MM.1S (cell line): ENCODE measurements at regions not wholly inside any gene's neighbourhood (a gene's known extent, or its start where the extent isn't known, plus 50 kb on each side); places are given as distances from the start of the nearest gene placed in this dataset.

Source experiments
- DNase-seq: peaks from one replicate; pipeline ENCODE4 v3.0.0-alpha.2; 2015
- H2AFZ ChIP-seq: fragments of 300-600 bp; sonication (generic); 2 replicates; pipeline ENCODE4 v1.6.0; 2016; ENCODE audit warnings: antibody characterized with exemption, low read length
- H3F3A ChIP-seq: fragments of 300-600 bp; sonication (generic); 2 replicates; pipeline ENCODE4 v1.6.1; 2016; ENCODE audit warnings: mild to moderate bottlenecking, antibody characterized with exemption, low read length, moderate library complexity, mixed read lengths; ENCODE audit not compliant: insufficient read depth
- H3K27ac ChIP-seq: fragments of 300-600 bp; sonication (generic); 2 replicates; pipeline ENCODE4 v1.5.1; 2016; ENCODE audit warnings: mild to moderate bottlenecking, low read length
- H3K27me3 ChIP-seq: fragments of 300-600 bp; sonication (generic); replicated peaks from 2 replicates; pipeline ENCODE4 v1.6.0; 2016; ENCODE audit warnings: low read length; ENCODE audit not compliant: insufficient read depth
- H3K36me3 ChIP-seq: fragments of 300-600 bp; sonication (generic); replicated peaks from 2 replicates; pipeline ENCODE4 v1.6.1; 2016; ENCODE audit warnings: mild to moderate bottlenecking, low read length, mixed read lengths; ENCODE audit not compliant: insufficient read depth
- H3K4me1 ChIP-seq: fragments of 300-600 bp; sonication (generic); 2 replicates; pipeline ENCODE4 v1.6.1; 2016; ENCODE audit warnings: low read length, mixed read lengths
- H3K4me2 ChIP-seq: fragments of 300-600 bp; sonication (generic); 2 replicates; pipeline ENCODE4 v1.6.0; 2016; ENCODE audit warnings: low read depth, low read length
- H3K4me3 ChIP-seq: fragments of 300-600 bp; sonication (generic); 2 replicates; pipeline ENCODE4 v1.5.1; 2016; ENCODE audit warnings: low read length, mixed read lengths
- H3K79me2 ChIP-seq: fragments of 300-600 bp; sonication (generic); 2 replicates; pipeline ENCODE4 v1.6.1; 2016; ENCODE audit warnings: mixed run types, low read length, mixed read lengths
- H3K9ac ChIP-seq: fragments of 300-600 bp; sonication (generic); 2 replicates; pipeline ENCODE4 v1.6.1; 2016; ENCODE audit warnings: low read length, mixed read lengths
- H3K9me2 ChIP-seq: fragments of 300-600 bp; sonication (generic); replicated peaks from 2 replicates; pipeline ENCODE4 v1.6.1; 2016; ENCODE audit warnings: mild to moderate bottlenecking, low read length, mixed read lengths; ENCODE audit not compliant: insufficient read depth
- H3K9me3 ChIP-seq: fragments of 300-600 bp; sonication (generic); replicated peaks from 2 replicates; pipeline ENCODE4 v1.6.1; 2016; ENCODE audit warnings: mild to moderate bottlenecking, low read length, mixed read lengths; ENCODE audit not compliant: insufficient read depth
- H4K20me1 ChIP-seq: fragments of 300-600 bp; sonication (generic); 2 replicates; pipeline ENCODE4 v1.6.1; 2016; ENCODE audit warnings: mild to moderate bottlenecking, low read length, moderate library complexity, mixed read lengths; ENCODE audit not compliant: insufficient read depth
- EZH2 ChIP-seq: fragments of 300-600 bp; sonication (generic); optimal IDR thresholded peaks from 2 replicates; pipeline ENCODE3; 2017; ENCODE audit warnings: low read depth, mild to moderate bottlenecking, antibody characterized with exemption, low read length, mixed read lengths
- EZH2phosphoT487 ChIP-seq: fragments of 300-600 bp; sonication (generic); IDR thresholded peaks from 2 replicates; pipeline ENCODE4 v1.6.1; 2018; ENCODE audit warnings: antibody characterized with exemption, low read length
- TF ChIP-seq, protein P1 (sequence below): fragments of 300-600 bp; sonication (generic); IDR thresholded peaks from 2 replicates; pipeline ENCODE4 v1.5.1; 2016; ENCODE audit warnings: antibody characterized with exemption, low read length, mixed read lengths

DNA sequence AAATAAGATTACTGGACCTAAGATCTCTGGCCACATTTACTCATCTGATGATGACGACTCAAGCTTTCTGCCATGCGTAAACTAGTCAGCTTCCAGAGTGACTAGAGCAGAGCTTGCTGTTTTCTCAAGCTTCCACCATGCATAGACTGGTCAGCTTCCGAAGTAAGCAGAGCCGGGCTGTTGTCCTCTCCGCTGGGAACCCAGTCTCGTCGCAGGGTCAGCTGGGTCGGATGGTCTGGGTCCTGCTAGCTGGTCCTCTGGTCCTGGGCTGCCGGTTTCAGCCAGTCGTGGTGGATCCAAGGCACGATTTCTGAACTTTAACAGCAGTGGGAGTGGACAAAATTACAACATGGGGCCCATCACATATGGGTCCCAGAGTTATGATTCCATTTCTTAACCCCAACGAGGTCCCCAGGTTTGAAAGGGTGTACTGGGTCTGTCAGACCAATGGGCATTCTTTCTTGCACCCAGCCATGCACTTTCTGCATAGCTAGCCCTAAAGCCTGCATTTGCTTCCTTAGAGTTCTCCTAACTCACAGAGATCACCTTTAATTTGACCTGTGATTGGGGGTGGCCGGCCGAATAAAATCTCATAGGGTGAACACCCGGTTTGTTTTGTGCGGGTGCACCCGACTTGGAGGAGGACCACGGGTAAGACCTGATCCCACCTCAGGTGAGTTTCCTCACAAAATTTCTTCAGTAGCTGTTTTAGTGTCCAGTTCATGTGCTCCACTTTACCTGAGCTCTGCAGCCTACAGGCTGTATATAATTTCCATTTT is 1312.8 kb downstream of the TMEM121 start:
- Histone ChIP-seq H3K4me3 (no peak overlapping the region), H3K27ac (no peak overlapping the region), H3K4me2 (no peak overlapping the region), H4K20me1 (no peaks in the 10 kb centered on the region), H2AFZ (no peak overlapping the region), H3K9ac (no peak overlapping the region), H3K4me1 (no peaks in the 10 kb centered on the region), H3K9me2 (no peaks in the 10 kb centered on the region), H3K9me3 (no peaks in the 10 kb centered on the region), H3K27me3 (peaks cover 91% of the 10 kb centered on the region), H3F3A (no peaks in the 10 kb centered on the region; the same call in 1 of the 2 replicates), H3K79me2 (no peaks in the 10 kb centered on the region), H3K36me3 (no peaks in the 10 kb centered on the region)
- no peak for DNase-seq
- TF ChIP-seq, protein P1, sequence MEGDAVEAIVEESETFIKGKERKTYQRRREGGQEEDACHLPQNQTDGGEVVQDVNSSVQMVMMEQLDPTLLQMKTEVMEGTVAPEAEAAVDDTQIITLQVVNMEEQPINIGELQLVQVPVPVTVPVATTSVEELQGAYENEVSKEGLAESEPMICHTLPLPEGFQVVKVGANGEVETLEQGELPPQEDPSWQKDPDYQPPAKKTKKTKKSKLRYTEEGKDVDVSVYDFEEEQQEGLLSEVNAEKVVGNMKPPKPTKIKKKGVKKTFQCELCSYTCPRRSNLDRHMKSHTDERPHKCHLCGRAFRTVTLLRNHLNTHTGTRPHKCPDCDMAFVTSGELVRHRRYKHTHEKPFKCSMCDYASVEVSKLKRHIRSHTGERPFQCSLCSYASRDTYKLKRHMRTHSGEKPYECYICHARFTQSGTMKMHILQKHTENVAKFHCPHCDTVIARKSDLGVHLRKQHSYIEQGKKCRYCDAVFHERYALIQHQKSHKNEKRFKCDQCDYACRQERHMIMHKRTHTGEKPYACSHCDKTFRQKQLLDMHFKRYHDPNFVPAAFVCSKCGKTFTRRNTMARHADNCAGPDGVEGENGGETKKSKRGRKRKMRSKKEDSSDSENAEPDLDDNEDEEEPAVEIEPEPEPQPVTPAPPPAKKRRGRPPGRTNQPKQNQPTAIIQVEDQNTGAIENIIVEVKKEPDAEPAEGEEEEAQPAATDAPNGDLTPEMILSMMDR: no peak
- no peak for TF ChIP-seq EZH2phosphoT487
- TF ChIP-seq EZH2: no peak

DNA sequence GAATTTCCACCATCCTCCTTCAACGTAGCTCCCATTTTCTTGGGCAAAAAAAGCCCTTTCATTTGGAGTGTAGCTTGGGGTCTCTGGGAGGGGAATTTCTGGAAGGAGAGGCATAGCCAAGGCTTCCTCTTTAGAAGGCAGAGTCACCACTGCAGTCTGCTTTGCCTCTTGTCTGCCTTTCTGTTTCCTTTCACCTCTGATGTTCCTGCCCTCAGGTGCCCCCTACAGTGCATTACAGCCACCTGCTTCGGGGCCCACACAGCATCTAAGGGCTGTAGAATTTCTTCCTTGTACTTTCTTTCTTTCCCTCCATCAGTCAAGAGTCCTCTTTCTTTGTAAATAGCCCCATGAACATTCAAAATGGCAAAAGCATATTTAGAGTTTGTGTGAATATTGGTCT is 1313.9 kb downstream of the TMEM121 start:
- H3K27me3 ChIP-seq: peaks cover 92% of the 10 kb centered on the region
- H3K27ac ChIP-seq: no peak overlapping the region
- H3K9me3 ChIP-seq: no peaks in the 10 kb centered on the region
- H3K4me1 ChIP-seq: no peaks in the 10 kb centered on the region
- TF ChIP-seq EZH2phosphoT487: no peak
- TF ChIP-seq EZH2: no peak
- TF ChIP-seq, protein P1: peak; percentile 22
- DNase-seq: no peak
- H4K20me1 ChIP-seq: no peaks in the 10 kb centered on the region
- H3K9me2 ChIP-seq: no peaks in the 10 kb centered on the region
- no peaks in the 10 kb centered on the region; the same call in 1 of the 2 replicates for H3F3A ChIP-seq
- H3K4me2 ChIP-seq: no peak overlapping the region
- no peak overlapping the region for H3K9ac ChIP-seq
- H3K36me3 ChIP-seq: no peaks in the 10 kb centered on the region
- H3K79me2 ChIP-seq: no peaks in the 10 kb centered on the region
- no peak overlapping the region for H2AFZ ChIP-seq
- H3K4me3 ChIP-seq: no peak overlapping the region

DNA sequence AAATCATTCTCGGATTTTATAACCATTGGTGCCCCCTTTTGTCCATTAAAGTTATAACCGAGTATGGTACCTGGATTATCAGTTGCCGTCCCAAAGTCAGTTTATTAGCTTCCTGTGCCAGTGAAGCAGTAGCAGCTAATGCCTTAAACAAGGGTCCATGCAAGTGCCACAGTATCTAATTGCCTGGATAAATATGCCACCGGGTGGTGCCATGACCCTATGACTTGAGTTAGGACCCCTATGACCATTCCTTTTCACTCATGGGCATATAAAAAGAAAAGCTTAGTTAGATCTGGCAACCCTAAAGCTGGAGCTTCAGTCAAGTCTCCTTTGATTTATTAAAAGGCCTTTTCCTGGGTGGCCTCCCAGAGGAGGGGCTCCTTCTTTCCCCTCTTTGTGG is 1314.6 kb downstream of the TMEM121 start:
- H3K4me1 ChIP-seq: no peaks in the 10 kb centered on the region
- H3K9ac ChIP-seq: no peak overlapping the region
- no peak overlapping the region for H2AFZ ChIP-seq
- DNase-seq: no peak
- H3K27me3 ChIP-seq: peaks cover 92% of the 10 kb centered on the region
- no peaks in the 10 kb centered on the region; the same call in 1 of the 2 replicates for H3F3A ChIP-seq
- H3K4me3 ChIP-seq: no peak overlapping the region
- TF ChIP-seq EZH2phosphoT487 (no peak), EZH2 (no peak)
- TF ChIP-seq, protein P1: no peak
- no peaks in the 10 kb centered on the region for H4K20me1 ChIP-seq
- no peaks in the 10 kb centered on the region for H3K9me2 ChIP-seq
- H3K27ac ChIP-seq: no peak overlapping the region
- H3K9me3 ChIP-seq: no peaks in the 10 kb centered on the region
- no peaks in the 10 kb centered on the region for H3K79me2 ChIP-seq
- no peak overlapping the region for H3K4me2 ChIP-seq
- H3K36me3 ChIP-seq: no peaks in the 10 kb centered on the region
